ENCODE measurements at regions not wholly inside any gene's neighbourhood (a gene's known extent, or its start where the extent isn't known, plus 50 kb on each side); places are given as distances from the start of the nearest gene placed in this dataset.

GRCh38 chr12:43087195-43088091 lies 464.6 kb downstream of the ADAMTS20 start:
- DNase-seq: no peak

GRCh38 chr12:43079476-43079875 lies 472.5 kb downstream of the ADAMTS20 start:
- no peak for DNase-seq

DNA sequence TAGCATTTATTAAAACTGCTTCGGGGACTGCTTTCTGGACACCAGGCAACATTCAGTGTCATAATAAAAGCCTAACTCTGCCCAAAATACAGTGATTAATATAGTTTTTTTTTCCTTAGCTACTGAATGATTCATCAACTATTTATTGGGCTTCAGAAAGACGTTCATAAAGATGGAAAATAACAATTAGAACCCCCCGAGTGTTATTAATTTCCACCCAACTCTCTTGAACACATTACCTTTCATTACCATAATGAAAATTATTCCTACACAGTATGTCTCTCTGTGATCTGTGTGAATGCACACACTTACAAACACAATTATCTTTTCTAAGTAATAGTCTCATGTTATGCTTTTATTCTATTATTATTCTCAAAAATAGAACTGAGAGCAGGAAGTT lies 473.0 kb downstream of the ADAMTS20 start:
- no peak for DNase-seq

DNA sequence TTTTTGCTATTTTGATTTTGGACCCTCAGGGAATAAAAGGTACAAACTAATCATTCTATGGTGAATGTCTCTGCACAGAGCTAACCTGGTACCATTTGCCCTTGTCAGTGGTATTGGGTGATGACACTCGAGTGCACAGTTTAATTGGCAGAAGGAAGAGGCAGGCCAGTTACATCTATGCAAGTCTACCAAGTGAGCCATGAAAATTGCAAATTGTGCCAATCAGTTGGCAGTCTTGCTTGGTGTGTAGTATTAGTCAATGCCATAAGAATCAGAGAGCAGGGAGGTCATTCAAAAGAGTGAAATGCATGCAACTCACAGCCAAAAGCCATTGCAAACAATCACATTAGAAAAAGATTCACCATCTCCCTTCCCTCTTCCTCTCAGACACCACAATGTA lies 479.6 kb downstream of the ADAMTS20 start:
- DNase-seq: no peak

DNA sequence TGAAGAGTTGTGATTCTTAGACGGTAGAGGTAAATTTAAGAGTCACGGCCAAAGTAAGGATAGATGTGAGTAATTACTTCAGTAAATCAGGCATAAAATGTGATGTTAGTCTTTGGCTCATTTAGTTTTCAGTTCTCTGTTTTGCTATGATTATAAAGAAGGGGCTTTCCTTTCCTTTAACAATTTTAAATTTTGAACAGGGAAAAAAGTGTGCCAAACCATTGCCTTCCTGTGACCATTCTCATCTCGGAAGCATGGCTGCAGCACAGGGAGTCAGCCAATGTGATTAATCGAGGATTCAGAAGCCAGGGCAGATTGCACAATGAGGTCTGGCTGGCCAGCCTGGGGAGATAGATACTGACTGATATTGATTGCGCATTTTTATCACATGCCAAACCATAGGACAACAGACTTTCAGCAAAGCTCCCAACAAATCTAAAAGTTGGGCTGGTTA lies 480.2 kb upstream of the PRICKLE1 start:
- no peak for DNase-seq

DNA sequence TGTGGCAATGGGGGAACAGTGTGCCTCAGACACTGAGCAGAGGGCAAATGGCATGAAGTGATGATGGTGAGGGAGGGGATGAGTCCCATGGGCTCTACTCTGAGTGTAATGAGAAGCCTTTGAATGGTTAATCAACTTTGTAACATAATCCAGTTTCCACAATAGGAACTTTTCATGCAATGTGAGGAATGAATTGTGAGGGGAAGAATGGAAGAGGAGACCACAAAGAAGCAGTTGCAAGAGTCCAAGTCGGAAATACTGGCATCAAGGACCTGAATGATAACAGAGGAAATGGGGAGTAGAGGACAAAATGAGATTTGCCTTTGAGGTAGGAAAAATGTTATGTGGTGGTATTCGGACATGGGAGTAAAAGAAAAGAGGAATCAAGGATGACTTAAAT lies 476.9 kb upstream of the PRICKLE1 start:
- DNase-seq: no peak

GRCh38 chr12:43063650-43064049 lies 474.1 kb upstream of the PRICKLE1 start:
- no peak for DNase-seq

DNA sequence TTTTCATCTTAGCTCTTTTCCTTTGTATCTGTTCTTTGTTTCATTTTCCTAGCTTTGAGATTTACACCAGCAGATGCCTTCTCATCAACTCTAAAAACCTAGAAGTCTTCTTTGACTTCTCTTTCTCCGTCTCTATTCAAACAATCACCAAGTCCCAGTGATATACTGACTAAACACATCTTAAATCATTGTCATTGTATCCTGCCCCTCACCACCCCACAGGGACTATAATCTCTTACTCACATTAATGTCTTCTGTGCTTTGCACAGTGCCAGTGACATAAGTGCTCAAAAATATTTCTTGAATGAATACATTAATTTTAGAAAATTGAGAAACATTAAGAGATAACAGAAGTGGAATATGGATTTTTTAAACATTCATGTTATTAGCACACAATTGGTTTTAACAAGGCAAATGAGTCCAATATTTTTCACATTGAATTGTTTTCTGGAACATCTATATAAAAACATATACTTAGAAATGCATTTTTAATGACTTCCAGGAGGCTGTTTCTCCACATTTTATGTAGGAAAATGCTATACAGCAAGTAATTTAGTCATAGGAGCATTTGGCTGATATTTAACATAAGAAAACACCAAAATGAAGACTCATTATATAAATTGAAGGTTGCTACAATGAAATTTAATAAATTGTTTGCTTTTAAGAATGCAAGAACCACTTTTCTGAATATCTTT lies 472.8 kb upstream of the PRICKLE1 start:
- no peak for DNase-seq

- no peak for DNase-seq
These were observed 471.2 kb upstream of the PRICKLE1 start for GRCh38 chr12:43060742-43061141.

DNA sequence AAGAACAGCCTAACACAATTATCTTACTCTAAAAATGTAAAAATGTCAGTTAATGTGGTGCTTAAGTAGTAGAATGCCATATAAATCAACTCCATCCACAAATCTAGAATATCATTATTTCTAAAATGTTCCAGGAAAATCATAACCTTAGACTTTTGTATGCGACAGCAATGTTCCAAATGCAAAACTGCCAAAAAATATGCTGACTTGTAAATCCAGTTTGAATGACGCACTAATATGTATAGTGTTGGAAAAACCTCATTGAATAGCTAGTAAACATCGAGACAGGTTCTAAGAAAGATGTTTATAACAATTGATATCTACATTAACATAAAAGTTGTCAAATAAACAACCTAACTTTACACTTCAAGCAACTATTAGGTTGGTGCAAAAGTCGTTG lies 469.1 kb upstream of the PRICKLE1 start:
- no peak for DNase-seq

DNA sequence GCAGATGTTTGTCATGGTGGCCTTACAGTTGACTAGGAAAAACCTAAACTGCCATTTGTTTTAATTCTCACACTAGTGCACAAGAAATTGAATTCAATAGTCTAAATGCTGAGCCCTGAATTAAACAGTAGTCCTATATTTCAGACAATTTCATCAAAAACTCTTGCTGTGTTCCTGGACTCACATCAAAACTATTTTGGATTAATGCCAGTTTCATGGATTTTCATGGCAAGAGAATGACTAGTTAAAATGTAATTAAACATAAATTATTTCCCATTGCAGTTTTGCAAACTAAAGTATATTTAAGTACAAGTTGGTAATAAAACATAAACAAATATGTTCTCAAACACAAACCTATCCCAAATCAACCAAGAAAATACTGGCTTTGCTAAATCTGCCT lies 468.0 kb upstream of the PRICKLE1 start:
- no peak for DNase-seq

DNA sequence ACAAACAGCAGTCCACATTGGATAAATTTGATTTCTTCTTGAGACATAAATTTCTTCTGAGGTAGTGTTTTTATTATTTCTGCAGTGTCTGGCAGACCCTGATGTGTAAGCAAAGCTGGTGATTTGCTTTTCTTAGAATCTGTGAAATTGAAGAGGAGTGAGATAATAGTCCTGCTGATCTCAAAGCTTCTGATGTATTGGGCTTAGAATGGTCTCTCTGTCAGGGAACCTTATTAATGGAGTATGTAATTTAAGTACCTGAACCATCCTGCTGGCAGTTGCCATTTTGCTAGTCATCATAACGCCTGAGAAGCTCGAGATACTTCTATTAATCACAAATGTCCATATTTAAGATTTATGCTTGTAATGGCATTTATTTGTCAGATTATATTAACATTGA lies 464.5 kb upstream of the PRICKLE1 start:
- no peak for DNase-seq

GRCh38 chr12:43052441-43052840 lies 462.9 kb upstream of the PRICKLE1 start:
- DNase-seq: no peak

GRCh38 chr12:43044241-43044640 lies 454.7 kb upstream of the PRICKLE1 start:
- no peak for DNase-seq

GRCh38 chr12:43038991-43039390 lies 449.4 kb upstream of the PRICKLE1 start:
- DNase-seq: no peak

GRCh38 chr12:43029971-43030370 lies 440.4 kb upstream of the PRICKLE1 start:
- DNase-seq: no peak

DNA sequence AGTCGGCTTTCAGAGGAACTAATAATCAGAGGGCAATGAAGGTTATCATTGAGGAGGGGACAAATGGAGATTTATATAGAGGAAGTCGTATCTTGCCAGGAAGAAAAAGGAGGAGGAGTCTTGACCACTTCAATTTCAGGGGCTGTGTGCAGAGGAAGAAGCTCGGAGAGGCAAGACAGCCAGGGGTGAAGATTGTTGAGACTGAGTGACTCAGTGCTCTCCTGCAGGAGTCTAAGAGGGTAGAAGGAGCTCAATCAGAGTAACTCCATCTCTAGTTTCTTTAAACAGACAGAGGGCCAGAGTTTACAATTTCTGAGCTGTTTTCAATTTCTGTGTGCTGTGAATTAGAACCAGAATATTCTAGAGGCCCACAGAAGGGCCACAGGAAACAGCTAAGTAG lies 439.3 kb upstream of the PRICKLE1 start:
- DNase-seq: no peak

- no peak for DNase-seq
These were observed 433.3 kb upstream of the PRICKLE1 start for GRCh38 chr12:43022838-43023237.

GRCh38 chr12:43015090-43015737 lies 425.7 kb upstream of the PRICKLE1 start:
- no peak for DNase-seq

DNA sequence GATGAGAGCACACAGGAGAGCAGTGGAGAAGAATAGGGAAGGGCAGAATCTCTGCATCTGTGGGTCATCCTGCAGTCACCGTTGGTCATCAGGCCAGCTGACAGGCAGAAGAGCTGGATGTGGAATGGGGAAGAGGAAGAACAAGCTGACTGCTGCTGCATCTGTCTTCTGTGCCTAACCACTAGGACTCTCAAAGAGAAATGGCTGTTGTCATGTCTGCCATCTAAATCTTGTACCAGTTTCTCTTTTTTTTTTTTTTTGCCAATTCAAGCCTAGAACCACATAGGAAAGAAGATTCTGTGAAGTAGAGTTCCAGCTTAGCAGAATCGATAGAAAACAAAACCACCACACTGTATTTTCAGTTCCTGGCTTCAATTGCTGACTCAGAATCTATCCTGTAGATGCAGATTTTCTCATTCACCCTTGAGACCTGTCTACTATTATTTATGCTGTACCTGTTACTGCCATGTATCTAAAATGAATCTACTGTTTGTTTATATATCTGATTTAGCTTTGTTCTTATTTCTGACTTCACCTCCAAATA lies 421.9 kb upstream of the PRICKLE1 start:
- no peak for DNase-seq

- no peak for DNase-seq
These were observed 420.3 kb upstream of the PRICKLE1 start for GRCh38 chr12:43009846-43010240.

DNA sequence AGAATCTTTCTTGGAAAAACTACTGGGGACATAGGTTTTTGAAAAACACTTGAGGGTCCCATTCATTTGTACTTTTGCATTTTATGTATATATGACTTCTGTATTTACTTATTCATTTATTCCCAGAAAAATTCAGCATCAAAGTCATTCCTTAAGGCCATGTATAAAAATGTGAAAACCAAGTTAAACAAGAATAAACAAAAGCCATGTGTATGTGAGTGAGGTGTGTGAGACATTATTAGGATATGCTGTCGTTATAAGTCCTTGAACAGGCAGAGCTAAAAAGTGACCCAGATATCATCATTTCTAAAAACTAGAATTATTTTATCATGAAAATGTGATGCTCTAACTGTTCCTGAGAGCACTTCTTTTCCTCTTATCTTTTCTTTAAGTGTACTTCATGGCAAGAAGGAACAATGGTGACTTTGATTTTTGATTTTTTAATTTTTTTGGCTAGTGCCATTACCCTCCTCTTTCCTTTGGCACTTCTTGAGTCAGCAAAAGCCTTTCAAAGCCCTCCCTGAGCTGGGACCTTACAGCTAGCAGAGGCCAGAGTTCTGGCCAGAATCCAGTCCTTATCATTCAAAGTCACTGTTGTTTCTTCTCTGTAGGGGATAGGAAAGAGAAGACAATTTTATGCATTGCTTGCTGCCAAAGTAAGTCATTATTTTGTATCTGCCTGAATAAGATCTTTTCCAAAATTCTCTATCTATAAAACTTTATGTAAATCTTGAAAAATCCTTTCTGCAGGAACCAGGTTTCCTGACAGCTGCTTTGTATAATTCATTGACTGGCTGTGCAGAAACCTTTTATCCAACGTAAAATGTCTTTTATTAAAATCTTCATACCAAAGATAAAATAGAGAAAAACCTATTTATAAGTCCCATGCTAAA lies 419.7 kb upstream of the PRICKLE1 start:
- no peak for DNase-seq

Measured in NCI-H526 (cell line).